ENCODE measurements at regions not wholly inside any gene's neighbourhood (a gene's known extent, or its start where the extent isn't known, plus 50 kb on each side); places are given as distances from the start of the nearest gene placed in this dataset.

GRCh38 chr17:31654936-31655335 lies 204.1 kb downstream of the COPRS start:
- TF ChIP-seq CTCF (IDR thresholded peaks at IDR 0.05) (no peak), EP300 (IDR thresholded peaks at IDR 0.05; ENCODE audit: low read depth) (no peak), POLR2A (IDR thresholded peaks at IDR 0.05) (no peak), POLR2AphosphoS5 (IDR thresholded peaks at IDR 0.05) (no peak)
